ENCODE measurements at regions not wholly inside any gene's neighbourhood (a gene's known extent, or its start where the extent isn't known, plus 50 kb on each side); places are given as distances from the start of the nearest gene placed in this dataset.

- intact Hi-C loops (cut with DNase I) = loop anchor here (5.0 kb wide), 1 partner anchor 840 kb away; no protein-coding TSS in a partner anchor
- ATAC-seq (ENCODE audit: poor library complexity) (no peak), DNase-seq (no peak)
Measured at GRCh38 chr3:137947117-137947516, 62.8 kb upstream of the CLDN18 start.

DNA sequence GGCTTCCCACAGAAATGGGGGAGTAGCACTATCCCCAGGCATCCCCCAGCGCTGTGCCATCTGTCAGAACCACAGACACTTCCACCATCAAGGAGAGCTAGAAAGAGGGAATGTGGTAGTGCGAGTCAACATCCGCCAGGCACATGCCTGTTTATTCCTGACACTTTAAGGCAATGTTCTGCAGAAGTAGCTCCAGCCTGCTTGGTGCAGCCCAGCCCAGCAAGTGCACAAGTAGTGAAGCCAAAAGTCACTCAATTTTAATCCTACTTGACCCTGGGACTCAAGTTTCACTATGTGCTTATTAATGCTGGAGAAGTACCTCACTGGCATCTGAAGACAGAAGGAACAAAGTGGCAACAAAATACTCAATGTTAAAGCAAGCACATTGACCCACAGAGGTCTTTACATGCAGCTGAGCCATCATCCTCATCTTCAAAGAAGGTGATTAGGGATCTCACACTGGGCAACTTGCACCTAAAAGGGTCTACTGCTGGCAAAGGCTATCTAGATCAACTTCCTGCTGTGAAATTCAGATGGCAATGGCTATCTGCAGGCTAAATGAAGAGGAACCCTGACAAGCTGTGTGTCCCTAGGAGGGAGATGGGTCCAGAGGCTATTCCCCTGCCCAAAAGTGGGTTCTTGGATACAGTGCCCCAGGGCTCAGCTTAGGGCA lies 61.4 kb upstream of the CLDN18 start:
- ATAC-seq (ENCODE audit: poor library complexity) = no peak
- intact Hi-C loops (cut with DNase I) = loop anchor here (5.0 kb wide), 1 partner anchor 841 kb away; no protein-coding TSS in a partner anchor
- no peak for DNase-seq

DNA sequence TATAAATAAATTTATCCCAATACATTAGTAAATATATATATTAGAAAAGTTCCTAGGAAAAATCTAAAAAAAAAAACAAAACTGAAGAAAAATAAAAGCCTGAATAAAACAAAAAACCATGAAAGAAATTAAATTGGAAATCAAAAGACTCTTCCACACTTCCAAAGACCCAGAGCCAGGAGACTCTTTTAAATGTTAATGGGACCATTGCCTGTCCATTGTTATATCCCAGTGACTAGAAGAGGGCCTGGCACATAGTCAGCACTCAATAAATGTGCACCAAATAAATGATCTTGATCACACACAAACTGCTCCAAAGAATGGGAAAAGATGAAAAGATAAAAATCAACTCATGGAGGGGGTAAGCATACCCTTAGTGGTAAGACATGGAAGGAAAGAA lies 51.3 kb upstream of the CLDN18 start:
- no peak for ATAC-seq (ENCODE audit: poor library complexity)
- DNase-seq = no peak
- intact Hi-C loops (cut with DNase I) = no loop called here
